Neuronal stem cell (in vitro differentiated cells): ENCODE measurements at regions not wholly inside any gene's neighbourhood (a gene's known extent, or its start where the extent isn't known, plus 50 kb on each side); places are given as distances from the start of the nearest gene placed in this dataset.

Source experiments
- DNase-seq: peaks from one replicate; pipeline ENCODE4 v3.0.0-alpha.2; 2013; ENCODE audit warnings: low spot score
- H2AFZ ChIP-seq: one replicate; pipeline ENCODE4 v1.6.1; 2013; ENCODE audit warnings: mild to moderate bottlenecking, low read length, inconsistent platforms
- H2AK5ac ChIP-seq: 2 replicates; pipeline ENCODE4 v1.6.1; 2013; ENCODE audit warnings: low read depth, mild to moderate bottlenecking, inconsistent platforms, low read length, moderate library complexity, mixed read lengths
- H2BK120ac ChIP-seq: 2 replicates; pipeline ENCODE4 v1.6.1; 2013; ENCODE audit warnings: low read depth, mild to moderate bottlenecking, inconsistent platforms, low read length, moderate library complexity, mixed read lengths
- H2BK12ac ChIP-seq: one replicate; pipeline ENCODE4 v1.6.1; 2013; ENCODE audit warnings: low read length, inconsistent platforms
- H2BK15ac ChIP-seq: 2 replicates; pipeline ENCODE4 v1.6.1; 2013; ENCODE audit warnings: mild to moderate bottlenecking, low read length, inconsistent platforms, mixed read lengths
- H2BK5ac ChIP-seq: one replicate; pipeline ENCODE4 v1.6.1; 2013; ENCODE audit warnings: inconsistent platforms, mild to moderate bottlenecking, low read length, moderate library complexity
- H3K14ac ChIP-seq: one replicate; pipeline ENCODE4 v1.6.1; 2013; ENCODE audit warnings: low read length, inconsistent platforms
- H3K18ac ChIP-seq: 2 replicates; pipeline ENCODE4 v1.6.1; 2013; ENCODE audit warnings: low read length, inconsistent platforms
- H3K23ac ChIP-seq: 2 replicates; pipeline ENCODE4 v1.6.1; 2013; ENCODE audit warnings: low read depth, mild to moderate bottlenecking, mixed read lengths, low read length, inconsistent platforms; ENCODE audit not compliant: poor library complexity
- H3K27ac ChIP-seq: replicated peaks from 3 replicates; pipeline ENCODE4 v1.5.1; 2013; ENCODE audit warnings: low read length, inconsistent platforms
- H3K27me3 ChIP-seq, 3 experiments: 2 replicates each; pipeline ENCODE4 v1.6.1; 2013; ENCODE audit warnings: low read length in 3 of 3, mild to moderate bottlenecking in 2 of 3, inconsistent platforms in 1 of 3, low read depth in 1 of 3, mixed read lengths in 1 of 3, moderate library complexity in 1 of 3; ENCODE audit not compliant: control insufficient read depth in 3 of 3, insufficient read depth in 3 of 3
- H3K36me3 ChIP-seq, 2 donors: replicated peaks in 1 of 2; 2 replicates each; pipeline ENCODE4 v1.6.1; 2013; ENCODE audit warnings: low read length in 2 of 2; ENCODE audit not compliant: control insufficient read depth in 2 of 2, insufficient read depth in 2 of 2
- H3K4ac ChIP-seq: 2 replicates; pipeline ENCODE4 v1.6.1; 2013; ENCODE audit warnings: inconsistent platforms, mild to moderate bottlenecking, low read length, moderate library complexity
- H3K4me1 ChIP-seq, 2 donors: 1 replicate in 1 of 2; 2 replicates in 1 of 2; pipeline ENCODE4 v1.6.1; 2013; ENCODE audit warnings: low read length in 2 of 2, low read depth in 1 of 2; ENCODE audit not compliant: control insufficient read depth in 2 of 2, insufficient read depth in 1 of 2
- H3K4me2 ChIP-seq: one replicate; pipeline ENCODE4 v1.6.1; 2013; ENCODE audit warnings: mild to moderate bottlenecking, low read length, inconsistent platforms; ENCODE audit not compliant: insufficient read depth, poor library complexity, severe bottlenecking
- H3K4me3 ChIP-seq, 2 donors: 2 replicates each; pipeline ENCODE4 v1.5.1; 2013; ENCODE audit warnings: low read length in 2 of 2, mild to moderate bottlenecking in 2 of 2, inconsistent platforms in 1 of 2, moderate library complexity in 1 of 2
- H3K79me1 ChIP-seq: one replicate; pipeline ENCODE4 v1.6.1; 2013; ENCODE audit warnings: low read depth, mild to moderate bottlenecking, inconsistent platforms, low read length, moderate library complexity
- H3K9ac ChIP-seq: one replicate; pipeline ENCODE4 v1.6.1; 2013; ENCODE audit warnings: mild to moderate bottlenecking, low read depth, low read length, inconsistent platforms; ENCODE audit not compliant: poor library complexity
- H3K9me3 ChIP-seq, 2 donors: replicated peaks in 1 of 2; 2 replicates each; pipeline versions ENCODE3 to v1.6.1; 2013; ENCODE audit warnings: low read length in 2 of 2, mild to moderate bottlenecking in 2 of 2, inconsistent platforms in 1 of 2, low read depth in 1 of 2, mixed read lengths in 1 of 2, moderate library complexity in 1 of 2; ENCODE audit not compliant: control insufficient read depth in 2 of 2, insufficient read depth in 1 of 2
- H4K8ac ChIP-seq: one replicate; pipeline ENCODE4 v1.6.1; 2013; ENCODE audit warnings: low read depth, mild to moderate bottlenecking, inconsistent platforms, low read length, moderate library complexity
- H4K91ac ChIP-seq: one replicate; pipeline ENCODE4 v1.6.1; 2013; ENCODE audit warnings: low read length, low read depth, mild to moderate bottlenecking, inconsistent platforms; ENCODE audit not compliant: poor library complexity
- WGBS, 2 donors: extraction: QIAGEN DNeasy Blood & Tissue Kit; methylation state at CpG; one replicate each; pipeline ENCODE4 v1.1.7; 2013; ENCODE audit warnings: missing lambda C conversion rate in 2 of 2, mixed read lengths in 1 of 2; ENCODE audit not compliant: insufficient read length in 2 of 2, insufficient replicate concordance in 1 of 2; ENCODE audit errors: extremely low coverage in 2 of 2; 5-methylcytosine and 5-hydroxymethylcytosine counted together

- whole genome bisulfite sequencing, 2 donors = no CpG with 5 or more reads among the region's 2 CpGs
- H3K27ac ChIP-seq = no peak overlapping the region
- no peak overlapping the region for H3K4me3 ChIP-seq
- no peaks in the 10 kb centered on the region for H3K27me3 ChIP-seq
- no peak overlapping the region for H3K9ac ChIP-seq
- peak overlapping the region; percentile 83 for H2AFZ ChIP-seq
- no peak overlapping the region for H2BK12ac ChIP-seq
- H3K79me1 ChIP-seq = no peaks in the 10 kb centered on the region
- H3K9me3 ChIP-seq = peaks cover 0 to 6% of the 10 kb centered on the region in 2 donors
- H3K4ac ChIP-seq = no peak overlapping the region
- peaks cover 0 to 7% of the 10 kb centered on the region in 2 donors for H3K4me1 ChIP-seq
- H2BK15ac ChIP-seq = no peak overlapping the region
- DNase-seq = no peak
- H2BK120ac ChIP-seq = no peak overlapping the region
- no peak overlapping the region for H2AK5ac ChIP-seq
- H3K36me3 ChIP-seq = no peaks in the 10 kb centered on the region
- no peak overlapping the region for H3K14ac ChIP-seq
- H3K4me2 ChIP-seq = no peak overlapping the region
- H3K18ac ChIP-seq = no peak overlapping the region
- H3K23ac ChIP-seq = no peak overlapping the region
- H4K91ac ChIP-seq = no peak overlapping the region
- H2BK5ac ChIP-seq = no peak overlapping the region
- H4K8ac ChIP-seq = no peak overlapping the region
These were observed 629.9 kb upstream of the ACVR2A start for GRCh38 chr2:147214914-147215313.

- Histone ChIP-seq H2AK5ac (no peak overlapping the region), H3K9ac (no peak overlapping the region), H2BK15ac (no peak overlapping the region), H3K79me1 (no peaks in the 10 kb centered on the region), H4K91ac (no peak overlapping the region), H3K4me2 (no peak overlapping the region), H2BK12ac (no peak overlapping the region), H2BK120ac (no peak overlapping the region), H3K4ac (no peak overlapping the region), H3K23ac (no peak overlapping the region), H3K4me1 (peaks cover 0 to 7% of the 10 kb centered on the region in 2 donors), H2AFZ (no peak overlapping the region), H3K27me3 (no peaks in the 10 kb centered on the region), H3K4me3 (no peak overlapping the region), H4K8ac (no peak overlapping the region), H3K27ac (no peak overlapping the region), H3K14ac (no peak overlapping the region), H2BK5ac (no peak overlapping the region), H3K36me3 (no peaks in the 10 kb centered on the region), H3K9me3 (peaks cover 0 to 9% of the 10 kb centered on the region in 2 donors), H3K18ac (no peak overlapping the region)
- no peak for DNase-seq
These were observed 633.3 kb upstream of the ACVR2A start for GRCh38 chr2:147211484-147211883.

- Histone ChIP-seq H3K9ac (no peak overlapping the region), H2BK120ac (no peak overlapping the region), H2AFZ (no peak overlapping the region), H3K18ac (no peak overlapping the region), H3K4me1 (peaks cover 2 to 16% of the 10 kb centered on the region in 2 donors), H2AK5ac (no peak overlapping the region), H3K4me3 (no peak overlapping the region), H3K23ac (no peak overlapping the region), H2BK5ac (no peak overlapping the region), H2BK12ac (no peak overlapping the region), H3K9me3 (peaks cover 6 to 21% of the 10 kb centered on the region in 2 donors), H3K27ac (no peak overlapping the region), H3K79me1 (peaks cover 2% of the 10 kb centered on the region), H4K8ac (no peak overlapping the region), H3K36me3 (no peaks in the 10 kb centered on the region), H3K4me2 (no peak overlapping the region), H4K91ac (no peak overlapping the region), H3K4ac (no peak overlapping the region), H2BK15ac (no peak overlapping the region), H3K14ac (no peak overlapping the region), H3K27me3 (no peaks in the 10 kb centered on the region)
- DNase-seq = no peak
These were observed 640.7 kb upstream of the ACVR2A start for GRCh38 chr2:147204102-147204501.

- Histone ChIP-seq H3K79me1 (no peaks in the 10 kb centered on the region), H2BK12ac (no peak overlapping the region), H3K36me3 (no peaks in the 10 kb centered on the region), H3K9me3 (no peaks in the 10 kb centered on the region), H4K8ac (no peak overlapping the region), H4K91ac (no peak overlapping the region), H2AK5ac (no peak overlapping the region), H3K18ac (no peak overlapping the region), H3K23ac (no peak overlapping the region), H3K4ac (no peak overlapping the region), H3K27me3 (no peaks in the 10 kb centered on the region), H3K4me1 (peaks cover 6 to 30% of the 10 kb centered on the region in 2 donors), H2BK15ac (no peak overlapping the region), H2AFZ (peak overlapping the region; percentile 71), H3K4me3 (no peak overlapping the region), H3K27ac (peak overlapping the region; percentile 73), H3K9ac (no peak overlapping the region), H3K4me2 (no peak overlapping the region), H2BK120ac (no peak overlapping the region), H3K14ac (no peak overlapping the region), H2BK5ac (no peak overlapping the region)
- DNase-seq = no peak
- WGBS, 2 donors = no CpG with 5 or more reads among the region's 5 CpGs
These were observed 646.1 kb upstream of the ACVR2A start for GRCh38 chr2:147198651-147199171.
